ENCODE measurements at regions not wholly inside any gene's neighbourhood (a gene's known extent, or its start where the extent isn't known, plus 50 kb on each side); places are given as distances from the start of the nearest gene placed in this dataset.
"Not testable (repeated sequence)": the region's sequence is repeated elsewhere in the genome, so short reads cannot be mapped to it uniquely, and the experiment has no call there.

DNA sequence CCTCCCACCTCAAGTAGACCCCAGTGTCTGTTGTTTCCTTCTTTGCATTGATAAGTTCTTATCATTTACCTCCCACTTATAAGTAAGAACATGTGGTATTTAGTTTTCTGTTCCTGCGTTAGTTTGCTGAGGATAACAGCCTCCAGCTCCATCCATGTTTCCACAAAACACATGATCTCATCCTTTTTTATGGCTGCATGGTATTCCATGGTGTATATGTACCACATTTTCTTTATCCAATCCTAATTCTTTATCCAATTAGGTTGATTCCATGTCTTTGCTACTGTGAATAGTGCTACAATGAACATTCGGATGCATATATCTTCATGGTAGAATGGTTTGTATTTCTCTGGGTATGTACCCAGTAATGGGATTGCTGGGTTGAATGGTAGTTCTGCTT is 102.5 kb upstream of the UGP2 start:
- not testable (repeated sequence) for DNase-seq

DNA sequence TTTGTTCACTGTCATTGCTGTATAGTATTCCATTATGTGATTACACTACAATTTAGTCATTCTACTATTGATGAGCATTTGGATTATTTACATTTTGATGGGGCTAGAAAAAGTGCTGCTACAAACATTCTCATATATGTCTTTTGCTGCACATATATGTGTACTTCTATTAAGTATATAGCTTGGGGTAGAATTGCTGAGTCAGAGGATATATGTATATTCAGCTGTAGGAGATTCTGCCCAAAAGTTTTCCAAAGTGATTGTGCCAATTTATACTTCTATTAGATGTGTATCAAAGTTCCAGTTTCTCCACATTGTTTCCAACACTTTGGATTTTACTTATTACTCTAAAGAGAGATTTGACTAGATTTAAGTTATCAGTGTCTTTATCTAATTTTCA is 101.7 kb upstream of the UGP2 start:
- no peak for DNase-seq

DNA sequence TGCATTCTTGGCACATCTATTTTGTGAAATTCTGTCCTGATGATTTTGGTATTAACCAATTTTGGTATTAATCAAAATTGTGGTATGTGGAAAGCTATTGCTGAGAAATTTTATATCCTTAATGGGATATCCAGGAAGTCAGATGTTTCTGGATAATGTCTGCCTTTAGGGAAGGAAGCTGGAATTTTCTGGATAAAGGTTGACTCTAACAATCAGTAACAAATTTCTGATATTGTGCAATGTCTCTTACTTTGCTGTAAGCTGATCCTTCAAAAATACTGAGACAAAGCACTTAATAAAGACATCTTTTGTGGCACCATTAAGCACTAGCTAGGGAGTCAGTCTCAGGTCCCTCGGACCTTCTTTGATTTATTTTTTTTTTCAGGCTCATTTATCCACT is 100.8 kb upstream of the UGP2 start:
- no peak for DNase-seq

DNA sequence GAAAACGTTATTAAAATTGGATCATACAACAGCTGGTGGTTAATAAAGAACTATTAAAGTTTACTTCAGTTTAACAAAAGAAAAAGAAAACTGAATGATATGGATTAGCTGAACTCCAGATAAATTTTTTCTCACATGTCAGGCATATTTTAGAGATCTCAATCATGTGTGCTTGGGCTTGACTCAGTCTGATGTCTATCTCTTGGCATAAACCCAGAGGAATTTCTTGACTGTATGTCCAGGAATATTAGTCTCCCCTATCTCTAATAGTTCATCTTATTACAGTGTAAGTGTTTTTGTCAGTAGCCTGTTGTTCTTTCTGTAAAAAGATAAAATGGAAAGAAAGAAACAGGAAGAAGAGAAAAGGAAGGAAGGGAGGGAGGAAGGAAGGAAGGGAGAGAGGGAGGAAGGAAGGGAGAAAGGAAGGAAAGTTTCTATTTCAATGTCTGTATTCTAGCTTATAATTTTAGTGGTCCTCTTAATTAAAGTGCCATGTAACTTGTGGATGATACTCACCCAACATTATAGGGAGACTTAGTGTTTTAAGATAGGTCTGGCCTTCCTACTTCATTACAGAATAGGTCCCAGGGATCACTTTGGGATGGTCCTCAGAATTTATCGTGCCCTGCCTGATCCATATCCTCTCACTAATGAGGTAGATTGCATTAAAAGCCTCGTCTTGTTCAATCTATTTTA is 99.7 kb upstream of the UGP2 start:
- DNase-seq, result no peak

DNA sequence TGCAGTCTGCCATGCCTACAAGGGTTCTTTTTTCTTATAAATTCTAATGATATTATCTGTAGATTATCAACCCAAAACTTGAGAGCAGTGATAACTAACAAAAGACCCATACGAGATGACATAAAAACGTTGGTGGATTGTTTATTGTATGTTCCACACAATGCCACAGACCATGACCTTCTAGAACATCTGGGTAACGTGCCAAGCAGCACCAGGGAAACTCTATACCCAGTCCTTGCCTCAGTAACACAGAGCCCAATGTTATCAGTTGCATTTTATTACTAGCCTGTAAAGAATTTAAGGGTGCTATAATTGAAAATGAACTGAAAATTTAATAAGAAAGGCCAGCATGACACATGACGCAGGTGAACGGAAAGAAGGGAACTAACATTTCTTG is 99.1 kb upstream of the UGP2 start:
- DNase-seq, result no peak

DNA sequence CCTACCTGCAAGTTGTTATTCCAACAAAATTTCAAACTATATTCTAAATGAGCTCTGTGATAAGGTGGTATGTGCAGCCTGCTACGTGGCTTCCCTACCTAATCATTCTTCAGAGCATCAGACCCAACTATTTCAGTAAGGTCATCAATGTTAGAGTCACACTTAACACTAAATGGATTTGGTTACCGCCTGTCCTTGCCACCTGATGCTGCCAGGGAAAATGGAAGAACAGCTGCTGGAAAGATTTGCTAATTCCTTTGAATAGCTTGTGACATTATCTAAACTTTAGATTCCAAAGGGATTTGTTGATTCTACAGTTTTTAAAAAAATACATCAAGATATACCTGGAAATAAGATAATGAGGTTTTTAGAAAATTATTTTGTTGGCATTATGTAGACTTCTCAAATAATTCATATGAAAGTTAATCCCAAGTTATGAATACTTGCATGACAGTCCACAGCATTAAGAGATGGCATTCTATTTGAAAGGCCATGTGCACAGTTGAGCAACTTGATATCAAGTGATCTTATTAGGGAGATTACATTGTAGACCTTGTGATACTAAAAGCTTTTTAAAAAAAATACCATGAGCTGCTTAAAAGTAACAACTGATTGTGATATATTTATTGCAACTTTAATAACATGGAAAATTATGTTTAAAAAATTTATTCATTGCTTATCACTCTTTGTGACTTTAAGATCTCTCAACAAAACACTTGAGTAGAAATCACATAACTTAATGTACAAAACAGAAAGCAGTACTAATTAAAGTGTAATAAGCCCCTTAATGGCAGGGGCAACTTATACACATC is 98.3 kb upstream of the UGP2 start:
- no peak for DNase-seq

DNA sequence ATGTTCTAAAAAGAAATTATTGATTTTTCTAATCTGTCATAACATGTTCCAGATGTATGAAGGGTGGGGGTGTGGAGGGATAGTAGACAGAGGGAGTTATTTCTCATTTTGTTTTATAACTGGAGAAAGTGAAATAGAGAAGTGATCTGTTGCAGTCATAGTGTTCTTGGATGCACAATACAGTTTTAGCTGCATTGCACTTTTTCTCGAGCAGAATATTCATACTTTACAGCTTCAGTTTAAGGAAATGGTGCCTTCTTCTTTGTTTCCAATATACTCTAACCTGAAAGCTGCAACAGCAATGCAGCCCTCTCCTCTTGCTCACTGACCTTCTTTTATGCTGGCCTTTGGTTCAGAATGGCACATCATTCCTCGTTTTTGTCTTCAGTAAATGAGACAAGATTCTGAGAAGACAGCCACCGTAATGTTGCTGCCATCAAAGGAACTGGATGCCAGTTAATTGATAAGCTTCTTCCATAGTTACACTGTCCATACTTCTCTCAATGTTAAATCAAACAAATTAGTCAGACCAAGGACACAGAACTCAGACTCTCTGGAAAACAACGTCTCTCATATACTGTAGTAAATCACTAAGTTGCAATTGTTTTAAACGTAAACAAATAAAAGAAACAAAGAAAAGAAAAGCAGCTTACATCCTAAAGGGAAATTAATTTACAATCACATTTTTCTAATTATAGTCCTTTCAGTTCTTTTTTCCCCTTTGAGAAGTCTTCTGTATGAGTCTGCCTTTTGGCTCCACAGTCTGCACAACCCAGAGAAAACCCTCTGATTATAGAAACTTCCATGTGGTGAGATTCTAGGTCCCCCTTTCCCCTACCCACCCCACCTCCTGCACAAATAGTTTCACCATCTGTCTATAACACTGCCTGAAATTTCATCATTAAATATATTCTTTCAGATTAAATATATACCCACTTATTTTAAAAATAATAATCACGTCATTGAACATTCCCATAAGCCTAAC is 97.4 kb upstream of the UGP2 start:
- DNase-seq, result no peak

DNA sequence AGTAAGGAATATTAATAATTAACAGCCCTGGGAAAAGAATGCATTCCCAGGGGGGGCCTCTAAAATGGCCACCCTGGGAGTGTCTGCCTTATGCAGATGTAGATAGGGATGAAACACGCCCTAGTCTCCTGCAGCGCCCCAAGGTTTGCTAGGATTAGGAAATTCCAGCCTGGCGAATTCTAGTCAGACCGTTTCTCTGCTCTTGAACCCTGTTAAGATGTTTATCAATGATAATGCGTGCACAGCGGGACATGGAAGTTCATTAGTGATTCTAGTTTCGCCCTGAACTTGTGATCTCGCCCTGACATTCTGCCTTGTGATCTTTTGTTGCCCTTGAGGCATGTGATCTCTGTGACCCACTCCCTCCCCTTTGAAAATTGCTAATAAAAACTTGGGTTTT is 95.1 kb upstream of the UGP2 start:
- not testable (repeated sequence) for DNase-seq

DNA sequence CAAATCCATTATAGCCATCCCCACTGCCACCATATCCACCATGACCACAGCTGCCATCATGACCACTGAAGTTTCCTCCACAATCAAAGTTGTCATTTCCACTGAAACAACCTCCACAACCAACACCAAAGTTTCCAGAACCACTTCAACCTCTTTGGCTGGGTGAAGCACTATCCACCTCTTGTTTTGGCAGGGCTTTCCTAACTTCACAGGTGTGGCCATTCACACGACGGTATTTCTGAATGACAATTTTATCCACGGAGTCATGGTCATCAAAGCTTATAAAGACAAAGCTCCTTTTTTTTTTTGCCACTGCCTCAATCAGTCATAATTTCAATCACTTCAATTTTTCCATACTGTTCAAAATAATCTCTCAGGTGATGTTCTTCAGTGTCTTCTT is 89.8 kb upstream of the UGP2 start:
- no peak for DNase-seq

DNA sequence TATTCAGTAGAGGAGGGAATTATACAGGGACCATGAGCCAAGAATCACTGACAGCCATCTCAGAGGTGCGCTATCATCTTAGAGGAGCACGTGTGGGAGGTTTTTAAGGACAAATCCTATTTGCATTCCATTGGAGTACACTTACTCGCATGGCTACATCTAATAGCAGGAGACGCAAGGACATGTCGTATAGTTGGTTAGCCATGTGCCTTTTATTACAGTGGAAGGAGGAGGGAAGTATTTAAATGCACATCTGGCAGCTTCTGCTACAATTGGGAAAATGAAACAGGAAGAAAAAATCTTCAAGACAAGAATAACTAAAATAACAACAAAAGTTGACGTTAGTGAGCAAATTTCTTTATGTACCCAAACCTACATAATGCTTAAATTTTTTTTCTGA is 86.5 kb upstream of the UGP2 start:
- peak; percentile 23 for DNase-seq

DNA sequence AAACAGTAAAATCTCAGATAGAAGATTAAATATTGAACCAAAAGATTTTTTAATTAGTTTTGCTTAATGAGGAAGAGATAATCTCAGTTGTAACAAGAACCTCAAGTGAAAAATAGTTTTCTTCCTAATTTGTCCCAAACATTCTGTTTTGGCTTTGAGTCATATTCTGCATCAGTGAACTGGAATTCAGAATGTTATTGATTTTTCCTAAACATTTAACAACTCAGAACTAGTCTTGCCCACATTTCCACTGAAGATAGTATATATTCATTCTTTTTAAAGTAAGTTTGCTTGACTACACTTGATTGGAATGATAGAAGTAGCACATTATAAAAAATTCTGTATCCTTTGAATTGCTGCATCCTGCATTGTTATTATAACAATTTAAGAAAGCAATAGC is 85.7 kb upstream of the UGP2 start:
- DNase-seq, result no peak

DNA sequence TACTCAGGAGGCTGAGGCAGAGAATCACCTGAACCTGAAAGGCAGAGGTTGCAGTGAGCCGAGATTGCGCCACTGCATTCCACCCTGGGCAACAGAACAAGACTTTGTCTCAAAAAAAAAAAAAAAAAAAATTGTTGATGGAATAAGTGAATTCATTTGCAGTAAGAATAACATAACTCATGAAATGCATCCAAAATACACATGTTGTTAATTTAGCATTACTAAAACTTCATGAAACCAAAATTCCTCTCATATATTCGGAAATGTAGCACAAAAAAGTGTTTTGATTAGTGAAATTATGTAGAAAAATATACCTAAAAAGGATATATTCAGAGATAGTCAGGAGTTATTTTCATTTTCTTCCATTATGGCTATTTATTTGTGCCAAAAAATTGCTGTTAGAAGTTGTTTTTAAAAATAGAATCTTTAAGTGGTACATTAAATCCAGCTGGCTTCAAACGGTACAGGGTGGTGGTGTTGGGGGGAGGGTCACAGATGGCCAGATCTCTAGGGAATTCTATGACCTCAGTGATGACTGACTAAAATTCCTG is 78.2 kb upstream of the UGP2 start:
- DNase-seq, result no peak

DNA sequence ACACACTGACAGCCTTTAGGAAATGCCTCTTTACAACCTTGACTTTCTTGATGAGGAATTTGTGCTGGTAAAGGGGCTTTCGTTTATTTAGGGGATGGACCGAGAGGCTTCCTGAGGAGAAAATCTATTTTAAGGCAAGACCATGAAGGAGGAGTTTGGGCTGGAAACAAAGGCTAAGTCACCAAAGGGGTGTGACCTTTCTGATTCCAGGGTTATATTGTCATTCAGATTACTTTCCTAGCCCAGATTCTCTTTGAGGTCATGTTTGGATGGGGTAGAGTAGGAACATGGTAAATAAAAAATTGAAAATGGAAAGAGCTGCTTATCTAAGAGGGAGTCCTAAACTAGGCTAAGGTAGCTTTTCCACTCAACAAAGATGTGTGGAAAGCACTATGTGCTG is 77.1 kb upstream of the UGP2 start:
- DNase-seq, result no peak

DNA sequence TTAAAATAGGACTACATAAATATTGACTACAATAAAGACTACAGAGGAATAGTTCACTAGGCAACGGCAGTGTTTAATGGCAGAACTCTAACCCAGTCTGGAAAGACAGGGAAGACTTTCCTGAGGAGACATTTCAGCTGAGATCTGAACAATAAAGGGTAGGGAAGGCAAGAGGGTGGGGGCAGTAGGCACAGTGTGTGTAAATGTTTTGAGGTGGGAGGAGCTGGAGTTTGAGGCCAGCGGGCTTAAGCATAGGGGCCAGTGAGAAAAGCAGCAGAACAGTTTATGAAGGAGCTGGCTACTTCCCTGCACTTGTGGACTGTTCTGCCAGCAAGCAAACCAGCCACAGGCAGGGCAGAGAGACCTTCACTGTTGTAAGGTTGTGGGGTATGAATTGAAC is 76.6 kb upstream of the UGP2 start:
- DNase-seq, result no peak

DNA sequence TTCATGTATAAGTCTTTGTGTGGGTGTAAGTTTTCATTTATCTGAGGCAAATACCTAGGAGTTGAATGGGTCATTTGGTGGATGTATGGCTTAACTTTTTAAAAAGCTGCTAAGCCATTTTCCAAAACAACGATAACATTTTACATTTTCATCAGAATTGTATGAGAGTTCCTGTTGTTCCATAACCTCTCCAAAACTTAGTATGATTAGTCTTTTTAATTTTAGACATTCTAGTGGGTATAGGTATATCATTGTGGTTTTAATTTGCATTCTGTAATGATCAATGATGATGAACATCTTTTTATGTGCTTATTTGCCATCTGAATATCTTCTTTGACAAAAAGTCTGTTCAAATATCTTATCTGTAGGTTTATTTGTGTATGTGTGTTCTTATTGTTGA is 74.4 kb upstream of the UGP2 start:
- no peak for DNase-seq

DNA sequence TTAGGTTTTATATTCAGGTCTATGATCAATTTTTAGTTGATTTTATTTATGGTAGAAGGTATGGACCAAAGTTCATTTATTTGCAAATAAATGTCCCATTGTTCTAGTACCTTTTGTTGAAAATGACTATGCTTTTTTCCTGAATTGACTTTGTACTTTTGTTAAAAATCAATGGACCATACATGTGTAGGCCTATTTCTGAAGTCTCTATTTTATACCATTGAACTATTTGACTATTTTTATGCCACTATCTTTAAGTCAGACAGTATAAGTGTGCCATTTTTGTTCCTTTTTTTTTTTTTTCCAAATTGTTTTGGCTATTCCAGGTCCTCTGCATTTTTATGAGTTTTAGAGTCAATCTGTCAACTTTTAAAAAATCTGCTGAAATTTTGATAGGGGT is 73.6 kb upstream of the UGP2 start:
- no peak for DNase-seq

DNA sequence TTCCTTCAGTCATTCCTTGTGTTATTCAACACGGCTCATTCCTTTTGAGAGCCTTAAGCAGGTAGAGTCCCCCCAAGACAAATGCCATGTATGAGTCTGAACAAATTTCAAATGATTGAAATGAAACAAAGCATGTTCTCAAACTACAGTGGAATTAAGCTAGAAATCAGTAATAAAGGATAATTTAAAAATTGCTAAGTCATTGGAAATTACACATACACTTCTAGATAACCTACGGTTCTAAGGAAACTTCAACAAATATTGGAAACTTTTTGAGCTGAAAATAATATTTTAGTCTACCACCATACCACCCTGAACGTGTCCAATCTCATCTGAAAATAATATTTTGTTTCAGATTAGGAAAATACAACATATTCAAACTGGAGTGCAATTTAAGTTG is 71.8 kb upstream of the UGP2 start:
- no peak for DNase-seq

DNA sequence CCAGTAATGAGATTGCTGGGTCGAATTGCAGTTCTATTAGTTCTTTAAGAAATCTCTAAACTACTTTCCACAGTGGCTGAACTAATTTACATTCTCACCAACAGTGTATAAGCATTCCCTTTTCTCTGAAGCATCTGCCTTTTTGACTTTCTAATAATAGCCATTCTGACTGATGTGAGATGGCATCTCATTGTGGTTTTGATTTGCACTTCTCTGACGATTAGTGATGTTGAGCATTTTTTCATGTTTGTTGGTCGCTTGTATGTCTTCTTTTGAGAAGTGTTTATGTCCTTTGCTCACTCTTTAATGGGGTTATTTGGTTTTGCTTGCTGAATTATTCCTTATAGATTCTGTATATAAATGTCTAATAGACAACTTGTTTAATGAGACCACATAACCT is 69.6 kb upstream of the UGP2 start:
- no peak for DNase-seq

DNA sequence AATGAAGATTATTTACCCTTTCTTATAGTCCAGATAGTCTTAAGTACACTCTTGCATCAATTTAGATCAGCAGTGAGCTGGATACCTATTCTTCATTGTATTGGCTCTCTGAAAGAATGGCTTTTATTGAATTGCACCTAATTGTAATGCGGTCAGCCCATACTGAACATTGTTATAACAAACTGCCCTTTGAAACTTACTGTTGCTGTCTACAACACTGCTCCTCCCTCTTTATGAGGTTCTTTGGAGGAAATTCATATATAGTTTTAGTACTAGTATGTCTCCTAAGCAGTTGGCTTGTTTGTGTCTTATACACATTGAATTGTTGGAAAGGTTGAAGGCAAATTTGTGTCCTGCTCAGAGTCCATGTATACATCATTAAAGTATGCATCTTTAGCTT is 66.5 kb upstream of the UGP2 start:
- DNase-seq, result no peak

DNA sequence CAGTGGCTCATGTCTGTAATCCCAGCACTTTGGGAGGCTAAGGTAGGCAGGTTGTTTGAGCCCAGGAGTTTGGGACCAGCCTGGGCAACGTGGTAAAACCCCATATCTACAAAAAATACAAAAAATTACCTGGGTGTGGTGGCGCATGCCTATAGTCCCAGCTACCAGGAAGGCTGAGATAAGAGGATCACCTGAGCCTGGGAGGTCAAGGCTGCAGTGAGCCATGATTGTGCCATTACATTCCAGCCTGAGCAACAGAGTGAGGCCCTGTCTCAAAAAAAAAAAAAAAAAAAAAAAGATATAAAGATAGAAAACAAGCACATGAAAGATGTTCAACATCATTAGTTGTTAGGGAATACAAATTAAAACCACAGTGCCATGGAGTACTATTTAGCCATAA is 65.3 kb upstream of the UGP2 start:
- no peak for DNase-seq

DNA sequence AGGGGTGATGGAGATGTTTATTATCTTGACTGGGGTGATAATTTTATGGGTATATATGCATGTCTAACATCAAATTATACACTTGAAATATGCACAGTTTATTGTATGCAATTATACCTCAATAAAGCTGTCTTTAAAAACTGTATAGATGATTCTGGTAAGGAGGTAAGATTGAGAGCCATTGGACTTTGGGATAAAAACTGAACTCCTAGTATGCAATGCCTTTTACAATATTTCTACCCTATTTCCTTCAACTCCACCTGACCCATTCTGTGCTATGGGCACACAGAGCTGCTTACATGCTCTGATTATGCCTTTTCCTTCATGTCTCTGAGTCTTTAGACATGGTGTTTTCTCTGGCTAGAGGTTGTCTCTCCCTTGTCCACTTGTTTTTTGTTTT is 63.9 kb upstream of the UGP2 start:
- no peak for DNase-seq

DNA sequence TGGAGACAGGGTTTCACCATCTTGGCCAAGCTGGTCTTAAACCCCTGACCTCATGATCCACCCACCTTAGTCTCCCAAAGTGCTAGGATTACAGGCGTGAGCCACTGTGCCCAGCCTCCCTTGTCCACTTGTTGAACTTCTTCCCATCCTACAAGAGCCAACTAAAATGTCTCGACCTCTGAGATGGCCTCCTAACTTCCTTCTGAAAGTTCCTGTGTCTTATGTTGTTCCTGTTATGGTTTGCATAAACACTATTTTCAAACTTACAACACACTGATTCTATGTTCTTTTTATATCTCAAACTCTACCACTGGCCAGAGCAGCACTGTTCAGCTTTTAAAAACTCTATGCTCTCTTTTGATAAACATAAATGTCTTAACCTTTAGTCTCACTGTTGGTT is 63.3 kb upstream of the UGP2 start:
- DNase-seq, result no peak

Measured in renal pelvis (tissue), 1 donor.